GM10248 (cell line): ENCODE measurements at regions not wholly inside any gene's neighbourhood (a gene's known extent, or its start where the extent isn't known, plus 50 kb on each side); places are given as distances from the start of the nearest gene placed in this dataset.

Experiments used
- CTCF ChIA-PET: fragments of 300-600 bp; sonication (Branson Sonifier 250); formaldehyde crosslinking; extraction: SDS; loops from one replicate; lab custom pipeline; 2021; ENCODE audit warnings: antibody characterized with exemption; lab: Yijun Ruan, JAX
- POLR2A ChIA-PET: fragments of 350-650 bp; sonication (Branson Sonifier 250); formaldehyde crosslinking; extraction: SDS; loops from one replicate; lab custom pipeline; 2020; ENCODE audit warnings: antibody characterized with exemption; lab: Yijun Ruan, JAX
- DNase-seq: peaks from one replicate; pipeline ENCODE4 v3.0.0; 2012; ENCODE audit errors: extremely low spot score
- CTCF ChIP-seq: IDR thresholded peaks from 2 replicates; pipeline ENCODE4 v1.5.1; 2012; ENCODE audit warnings: mild to moderate bottlenecking, low read depth; ENCODE audit errors: extremely low read depth, missing control alignments, control extremely low read depth

- DNase-seq = no peak
- ChIA-PET CTCF (interaction anchor here (1.0 to 1.8 kb wide), 2 partner anchors 11 to 22 kb away, joined by 3 to 11 read pairs; no protein-coding TSS in a partner anchor), POLR2A (no interaction called here)
- no peak for TF ChIP-seq CTCF
These were observed 533.8 kb downstream of the FBXO15 start for GRCh38 chr18:73613706-73614340.

DNA sequence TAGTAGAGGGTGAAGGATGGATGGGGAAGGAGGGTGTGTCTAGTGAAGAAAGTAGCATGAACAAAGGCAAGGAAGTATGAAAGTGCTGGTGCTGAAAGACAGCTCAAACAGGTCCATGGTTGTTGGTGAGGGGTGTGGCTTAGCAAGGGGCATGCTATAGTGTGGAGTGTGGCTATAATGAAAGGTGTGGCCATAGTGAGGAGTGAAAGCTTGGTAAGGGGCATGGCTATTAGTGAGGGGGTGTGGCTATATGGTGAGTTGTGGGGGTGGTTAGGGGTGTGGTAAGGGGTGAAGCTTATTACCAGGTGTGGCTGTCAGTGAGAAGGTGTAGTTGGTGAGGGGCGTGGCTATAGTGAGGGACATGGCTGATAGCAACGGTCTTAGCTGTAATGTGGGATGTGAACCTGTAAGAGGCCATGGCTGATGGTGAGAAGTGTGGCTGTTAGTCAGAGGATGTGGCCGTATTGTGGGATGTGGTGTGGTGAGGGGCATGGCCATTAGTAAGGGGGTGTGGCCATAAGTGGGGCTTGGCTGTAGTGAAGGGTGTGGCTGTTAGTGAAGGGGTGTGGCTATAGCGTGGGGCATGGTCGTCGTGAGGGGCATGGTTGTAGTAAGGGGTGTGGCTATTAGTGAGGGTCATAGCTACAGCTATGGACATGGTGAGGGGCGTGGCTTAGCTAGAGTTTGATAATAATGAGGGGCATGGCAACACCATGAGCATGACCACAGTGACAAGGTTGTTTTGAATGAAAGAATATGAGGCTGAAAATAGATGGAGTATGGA lies 549.6 kb downstream of the FBXO15 start:
- DNase-seq = no peak
- CTCF ChIA-PET = interaction anchor here (1.0 kb wide), 1 partner anchor 10 kb away, joined by 3 read pairs; no protein-coding TSS in a partner anchor
- POLR2A ChIA-PET = no interaction called here
- TF ChIP-seq CTCF = no peak

DNA sequence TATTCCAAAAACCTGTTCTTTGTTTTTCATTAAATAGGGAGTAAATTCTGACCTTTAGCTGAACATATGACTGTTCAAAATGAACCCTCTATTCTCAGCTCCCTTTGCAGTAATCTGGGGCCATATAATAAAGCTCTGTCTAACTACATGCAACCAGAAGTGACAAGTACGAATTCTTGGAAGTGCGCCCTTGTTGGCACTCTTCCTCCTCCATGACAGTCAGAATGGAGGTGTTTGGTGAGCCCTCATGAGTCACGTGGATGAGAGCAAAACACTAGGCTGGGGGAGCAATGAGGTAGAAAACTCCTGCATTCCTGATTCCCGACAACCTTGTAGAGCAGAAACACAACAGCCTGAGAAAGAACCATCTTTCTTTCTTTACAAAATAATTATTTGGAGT lies 552.9 kb downstream of the FBXO15 start:
- ChIA-PET CTCF (no interaction called here), POLR2A (no interaction called here)
- no peak for DNase-seq
- TF ChIP-seq CTCF = no peak

DNA sequence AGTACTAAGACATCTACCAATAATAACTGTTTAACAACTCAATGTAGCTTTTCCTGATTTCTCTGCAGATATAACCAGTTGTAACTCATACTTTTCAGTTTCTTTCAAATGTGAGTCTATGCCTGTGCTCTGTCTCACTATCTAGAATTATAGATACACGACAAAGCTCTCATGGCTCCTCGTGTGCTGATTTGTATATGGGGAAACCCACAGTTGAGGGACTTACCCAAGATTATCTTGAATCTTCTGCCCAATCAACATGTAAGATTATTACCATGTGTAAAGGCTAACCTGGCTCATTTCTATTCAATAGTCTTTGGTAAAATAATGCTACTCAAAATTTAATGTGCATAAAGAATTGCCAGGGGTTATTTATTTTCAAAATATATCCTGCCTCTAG lies 554.4 kb downstream of the FBXO15 start:
- CTCF ChIA-PET = no interaction called here
- no peak for TF ChIP-seq CTCF
- no peak for DNase-seq
- POLR2A ChIA-PET = no interaction called here

GRCh38 chr18:73590950-73591349 lies 556.7 kb downstream of the FBXO15 start:
- TF ChIP-seq CTCF = no peak
- CTCF ChIA-PET = no interaction called here
- DNase-seq = no peak
- POLR2A ChIA-PET = no interaction called here

DNA sequence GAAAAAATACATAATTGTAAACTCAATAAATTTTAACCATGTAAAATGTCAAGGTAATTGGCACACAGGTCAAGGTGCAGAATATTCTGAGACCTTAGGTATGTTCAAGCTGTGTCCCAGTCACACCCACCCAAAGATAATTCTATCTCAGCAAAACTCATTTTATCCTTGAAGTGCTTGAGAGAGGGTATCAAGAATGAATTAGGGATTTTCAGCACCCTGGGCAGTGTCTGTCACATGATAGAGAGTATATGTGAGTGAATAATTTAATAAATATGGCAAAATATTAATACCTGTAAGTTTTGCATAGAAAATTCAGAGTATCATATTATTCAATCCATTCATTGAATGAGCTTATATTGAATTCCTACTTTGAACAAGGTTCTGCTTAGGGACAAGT lies 567.9 kb downstream of the FBXO15 start:
- no peak for TF ChIP-seq CTCF
- no peak for DNase-seq
- ChIA-PET CTCF (no interaction called here), POLR2A (no interaction called here)
